HepG2 (cell line): ENCODE measurements at regions not wholly inside any gene's neighbourhood (a gene's known extent, or its start where the extent isn't known, plus 50 kb on each side); places are given as distances from the start of the nearest gene placed in this dataset.

Experiments used
- ATAC-seq: fragments of 200-7000 bp; cut with Tn5 transposase; 3 replicates; pipeline ENCODE4 v1.9.1; 2020; ENCODE audit warnings: mild to moderate bottlenecking, moderate library complexity
- BruUV-seq: library from RNA; stranded (reverse); fragments of 400-500 nt; replicated peaks from 2 replicates; lab custom pipeline; 2021; lab: Mats Ljungman, UMichigan
- CTCF ChIA-PET: fragments of 300-600 bp; formaldehyde crosslinking; extraction: SDS; loops from one replicate; lab custom pipeline; 2021; ENCODE audit warnings: low total read pairs, inconsistent platforms, low intra/inter-chr PET ratio; lab: Yijun Ruan, JAX
- POLR2A ChIA-PET: fragments of 350-600 bp; sonication (Branson Sonifier 250); formaldehyde crosslinking; loops from one replicate; lab custom pipeline; 2020; ENCODE audit warnings: antibody characterized with exemption, inconsistent platforms; lab: Yijun Ruan, JAX
- DNase-seq: peaks from one replicate; pipeline ENCODE4 v3.0.0-alpha.2; 2015; ENCODE audit warnings: low spot score
- FAIRE-seq: peaks from 3 replicates; lab custom pipeline; 2011; peaks lifted over from hg19 to GRCh38; lab: Jason Lieb, UNC
- H2AFZ ChIP-seq: one replicate; pipeline ENCODE4 v1.6.1; 2011; ENCODE audit warnings: low read length, inconsistent platforms
- H3K27ac ChIP-seq: fragments of 300-600 bp; 3 replicates; pipeline ENCODE4 v1.8.0; 2011; ENCODE audit warnings: mixed run types, mild to moderate bottlenecking, mixed read lengths, low read length, inconsistent platforms; ENCODE audit not compliant: insufficient read depth; ENCODE audit errors: extremely low read length
- H3K27me3 ChIP-seq, 2 experiments: fragments of 200-600 bp in 1 of 2; 2 replicates in 1 of 2; 3 replicates in 1 of 2; pipeline versions ENCODE4 v1.6.0 to v1.8.0; 2011; ENCODE audit warnings: low read length in 2 of 2, mild to moderate bottlenecking in 2 of 2, moderate library complexity in 2 of 2, inconsistent platforms in 1 of 2; ENCODE audit not compliant: insufficient read depth in 2 of 2, control insufficient read depth in 1 of 2
- H3K36me3 ChIP-seq, 2 experiments: fragments of 200-600 bp in 1 of 2; replicated peaks in 1 of 2; 2 replicates in 1 of 2; 3 replicates in 1 of 2; pipeline versions ENCODE4 v1.5.1 to v1.8.0; 2011; ENCODE audit warnings: low read length in 2 of 2, inconsistent platforms in 1 of 2; ENCODE audit not compliant: insufficient read depth in 2 of 2, control insufficient read depth in 1 of 2
- H3K4me1 ChIP-seq: 2 replicates; pipeline ENCODE4 v1.5.1; 2012; ENCODE audit warnings: low read length, inconsistent platforms; ENCODE audit not compliant: insufficient read depth
- H3K4me2 ChIP-seq: 2 replicates; pipeline ENCODE4 v1.6.0; 2011; ENCODE audit warnings: low read depth, low read length, inconsistent platforms
- H3K4me3 ChIP-seq, 3 experiments: fragments of 200-600 bp in 1 of 3; sonication (generic), shearing (Covaris generic) in 1 of 3; replicated peaks in 1 of 3; 2 replicates each; pipeline ENCODE4 v1.5.1; 2011 to 2016; ENCODE audit warnings: low read length in 3 of 3, inconsistent platforms in 2 of 3, low read depth in 2 of 3, mild to moderate bottlenecking in 2 of 3, control low read depth in 1 of 3, mixed read lengths in 1 of 3; ENCODE audit not compliant: insufficient read depth in 1 of 3
- H3K79me2 ChIP-seq: one replicate; pipeline ENCODE4 v1.6.1; 2011; ENCODE audit warnings: low read length, inconsistent platforms; ENCODE audit not compliant: insufficient read depth
- H3K9ac ChIP-seq: 2 replicates; pipeline ENCODE4 v1.6.0; 2011; ENCODE audit warnings: mild to moderate bottlenecking, low read depth, low read length, inconsistent platforms; ENCODE audit not compliant: insufficient read depth
- H3K9me3 ChIP-seq: 2 replicates; pipeline ENCODE4 v1.5.1; 2012; ENCODE audit warnings: mild to moderate bottlenecking, low read length
- H4K20me1 ChIP-seq: 2 replicates; pipeline ENCODE4 v1.6.0; 2011; ENCODE audit warnings: inconsistent platforms, mild to moderate bottlenecking, low read length, moderate library complexity; ENCODE audit not compliant: insufficient read depth
- ATAD3A ChIP-seq: sonication (generic); formaldehyde crosslinking; IDR thresholded peaks from 2 replicates; pipeline ENCODE4 v1.4.0; 2020; ENCODE audit warnings: missing genetic modification reagents
- MYNN ChIP-seq: sonication (generic); formaldehyde crosslinking; IDR thresholded peaks from 2 replicates; pipeline ENCODE4 v1.4.0; 2020; ENCODE audit warnings: mild to moderate bottlenecking, low read depth, missing genetic modification reagents
- NBN ChIP-seq: fragments of 450-650 bp; conservative IDR thresholded peaks from 2 replicates; pipeline ENCODE4 v1.6.1; 2017
- RBAK ChIP-seq: sonication (generic); formaldehyde crosslinking; IDR thresholded peaks from 2 replicates; pipeline ENCODE4 v1.5.1; 2020; ENCODE audit warnings: mild to moderate bottlenecking, missing genetic modification reagents
- SALL2 ChIP-seq: sonication (generic); formaldehyde crosslinking; IDR thresholded peaks from 2 replicates; pipeline ENCODE4 v1.8.1; 2023; ENCODE audit warnings: mild to moderate bottlenecking, missing genetic modification reagents, inconsistent platforms
- SMARCC2 ChIP-seq: fragments of 450-650 bp; IDR thresholded peaks from 2 replicates; pipeline ENCODE4 v1.6.1; 2017; ENCODE audit warnings: antibody characterized with exemption, mild to moderate bottlenecking
- SRSF4 ChIP-seq: fragments of 200-400 bp; formaldehyde crosslinking; IDR thresholded peaks from one replicate; pipeline ENCODE4 v1.6.1; 2018; ENCODE audit warnings: mild to moderate bottlenecking, low read depth, low read length, moderate library complexity; ENCODE audit not compliant: poor library complexity, severe bottlenecking
- ZNF350 ChIP-seq: sonication (generic); formaldehyde crosslinking; IDR thresholded peaks from 2 replicates; pipeline ENCODE4 v1.4.0; 2020; ENCODE audit warnings: mild to moderate bottlenecking, low read depth, missing genetic modification reagents, borderline replicate concordance
- ZNF446 ChIP-seq: sonication (generic); formaldehyde crosslinking; IDR thresholded peaks from 2 replicates; pipeline ENCODE4 v1.5.0; 2020; ENCODE audit warnings: mild to moderate bottlenecking, missing genetic modification reagents
- ZNF547 ChIP-seq: sonication (generic); formaldehyde crosslinking; IDR thresholded peaks from 2 replicates; pipeline ENCODE4 v1.5.1; 2020; ENCODE audit warnings: mild to moderate bottlenecking, missing genetic modification reagents
- ZNF572 ChIP-seq: sonication (generic); formaldehyde crosslinking; IDR thresholded peaks from 2 replicates; pipeline ENCODE4 v1.5.1; 2020; ENCODE audit warnings: mild to moderate bottlenecking, missing genetic modification reagents
- ZNF615 ChIP-seq: sonication (generic); formaldehyde crosslinking; IDR thresholded peaks from 2 replicates; pipeline ENCODE4 v1.5.0; 2020; ENCODE audit warnings: mild to moderate bottlenecking, missing genetic modification reagents, borderline replicate concordance
- ZNF674 ChIP-seq: sonication (generic); formaldehyde crosslinking; IDR thresholded peaks from 2 replicates; pipeline ENCODE4 v1.5.0; 2020; ENCODE audit warnings: low read depth, mild to moderate bottlenecking, missing genetic modification reagents
- WGBS: methylation state at CpG from one replicate; pipeline ENCODE4 v1.1.6; 2017; ENCODE audit warnings: low lambda C conversion rate; 5-methylcytosine and 5-hydroxymethylcytosine counted together
- in situ Hi-C: cut with HindIII; loops from 2 replicates; pipeline ENCODE4 v1.10.0; 2017; ENCODE audit warnings: low pct_unique_long_range_greater_than_20kb; ENCODE audit not compliant: extremely low pct_ligation_motif_present
- intact Hi-C: fragments of 100-400 bp; cut with micrococcal nuclease; formaldehyde crosslinking; loops from one replicate; pipeline ENCODE4 v1.10.0; 2022; ENCODE audit not compliant: unreplicated experiment
- TF ChIP-seq, protein P1 (sequence below): sonication (generic); formaldehyde crosslinking; IDR thresholded peaks from 2 replicates; pipeline ENCODE4 v1.9.0; 2021; ENCODE audit warnings: missing genetic modification reagents, mild to moderate bottlenecking, borderline replicate concordance
- TF ChIP-seq, protein P2 (sequence below): sonication (generic); IDR thresholded peaks from 2 replicates; pipeline ENCODE4 v1.6.1; 2016; ENCODE audit warnings: low read depth, borderline replicate concordance
- TF ChIP-seq, protein P3 (sequence below): sonication (generic); formaldehyde crosslinking; IDR thresholded peaks from 2 replicates; pipeline ENCODE4 v1.5.0; 2020; ENCODE audit warnings: missing genetic modification reagents

DNA sequence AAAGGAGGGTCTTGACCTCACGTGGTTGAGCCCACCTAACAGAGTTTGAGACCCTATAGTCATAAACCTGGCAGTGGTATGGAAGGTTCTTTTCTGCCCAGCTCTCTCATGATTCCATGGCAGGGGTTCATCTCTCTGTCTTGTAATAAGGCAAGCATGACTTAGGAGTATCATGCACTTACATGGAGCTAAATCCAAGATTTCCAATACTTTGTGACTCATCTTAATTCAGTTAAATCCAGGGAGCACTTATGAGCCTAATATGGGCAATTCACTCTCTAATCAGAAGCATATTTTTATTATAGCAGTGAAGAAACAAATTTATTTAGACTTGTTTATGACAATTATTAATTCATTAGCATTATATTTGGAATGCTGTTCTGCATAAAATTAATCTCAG lies 131.8 kb upstream of the CPSF6 start:
- Histone ChIP-seq H3K27me3 (no peaks in the 10 kb centered on the region), H3K9me3 (no peaks in the 10 kb centered on the region), H3K4me1 (0 out of 2 replicates have a peak, but pooled peaks cover 5% of the 10 kb centered on the region), H3K4me2 (no peak overlapping the region)
- intact Hi-C loops (no loop called here), in situ Hi-C loops (no loop called here)
- WGBS = no CpG with 5 or more reads among the region's 1 CpG
- ChIA-PET CTCF (no interaction called here), POLR2A (no interaction called here)
- TF ChIP-seq NBN (no peak), ZNF446 (CRISPR knock-in tag) (no peak), ATAD3A (CRISPR knock-in tag) (no peak), ZNF547 (no peak), SMARCC2 (no peak), SALL2 (no peak), ZNF350 (CRISPR knock-in tag) (no peak), MYNN (no peak), SRSF4 (no peak), ZNF674 (CRISPR knock-in tag) (no peak), ZNF572 (CRISPR knock-in tag) (no peak), RBAK (no peak), ZNF615 (CRISPR knock-in tag) (no peak)
- TF ChIP-seq, protein P1, sequence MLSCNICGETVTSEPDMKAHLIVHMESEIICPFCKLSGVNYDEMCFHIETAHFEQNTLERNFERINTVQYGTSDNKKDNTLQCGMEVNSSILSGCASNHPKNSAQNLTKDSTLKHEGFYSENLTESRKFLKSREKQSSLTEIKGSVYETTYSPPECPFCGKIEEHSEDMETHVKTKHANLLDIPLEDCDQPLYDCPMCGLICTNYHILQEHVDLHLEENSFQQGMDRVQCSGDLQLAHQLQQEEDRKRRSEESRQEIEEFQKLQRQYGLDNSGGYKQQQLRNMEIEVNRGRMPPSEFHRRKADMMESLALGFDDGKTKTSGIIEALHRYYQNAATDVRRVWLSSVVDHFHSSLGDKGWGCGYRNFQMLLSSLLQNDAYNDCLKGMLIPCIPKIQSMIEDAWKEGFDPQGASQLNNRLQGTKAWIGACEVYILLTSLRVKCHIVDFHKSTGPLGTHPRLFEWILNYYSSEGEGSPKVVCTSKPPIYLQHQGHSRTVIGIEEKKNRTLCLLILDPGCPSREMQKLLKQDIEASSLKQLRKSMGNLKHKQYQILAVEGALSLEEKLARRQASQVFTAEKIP = no peak
- TF ChIP-seq, protein P2, sequence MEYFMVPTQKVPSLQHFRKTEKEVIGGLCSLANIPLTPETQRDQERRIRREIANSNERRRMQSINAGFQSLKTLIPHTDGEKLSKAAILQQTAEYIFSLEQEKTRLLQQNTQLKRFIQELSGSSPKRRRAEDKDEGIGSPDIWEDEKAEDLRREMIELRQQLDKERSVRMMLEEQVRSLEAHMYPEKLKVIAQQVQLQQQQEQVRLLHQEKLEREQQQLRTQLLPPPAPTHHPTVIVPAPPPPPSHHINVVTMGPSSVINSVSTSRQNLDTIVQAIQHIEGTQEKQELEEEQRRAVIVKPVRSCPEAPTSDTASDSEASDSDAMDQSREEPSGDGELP = no peak
- TF ChIP-seq, protein P3, sequence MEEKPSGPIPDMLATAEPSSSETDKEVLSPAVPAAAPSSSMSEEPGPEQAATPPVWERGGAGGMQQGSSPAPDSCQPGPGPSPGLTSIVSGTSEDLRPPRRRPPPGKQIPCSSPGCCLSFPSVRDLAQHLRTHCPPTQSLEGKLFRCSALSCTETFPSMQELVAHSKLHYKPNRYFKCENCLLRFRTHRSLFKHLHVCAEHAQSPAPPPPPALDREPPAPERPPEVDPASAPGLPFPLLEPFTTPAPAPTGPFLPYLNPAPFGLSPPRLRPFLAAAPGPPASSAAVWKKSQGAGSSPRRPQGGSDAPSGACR = no peak
- TF ChIP-seq, all 625 proteins: peak for 0
- ATAC-seq = no peak
- no peak for FAIRE-seq
- DNase-seq = no peak
- Histone ChIP-seq H3K4me3 (no peak overlapping the region), H3K27ac (no peak overlapping the region), H3K79me2 (no peaks in the 10 kb centered on the region), H2AFZ (no peak overlapping the region), H3K36me3 (no peaks in the 10 kb centered on the region), H4K20me1 (no peaks in the 10 kb centered on the region), H3K9ac (no peak overlapping the region)
- no TSS peak for BruUV-seq
